ENCODE measurements at regions not wholly inside any gene's neighbourhood (a gene's known extent, or its start where the extent isn't known, plus 50 kb on each side); places are given as distances from the start of the nearest gene placed in this dataset.

DNA sequence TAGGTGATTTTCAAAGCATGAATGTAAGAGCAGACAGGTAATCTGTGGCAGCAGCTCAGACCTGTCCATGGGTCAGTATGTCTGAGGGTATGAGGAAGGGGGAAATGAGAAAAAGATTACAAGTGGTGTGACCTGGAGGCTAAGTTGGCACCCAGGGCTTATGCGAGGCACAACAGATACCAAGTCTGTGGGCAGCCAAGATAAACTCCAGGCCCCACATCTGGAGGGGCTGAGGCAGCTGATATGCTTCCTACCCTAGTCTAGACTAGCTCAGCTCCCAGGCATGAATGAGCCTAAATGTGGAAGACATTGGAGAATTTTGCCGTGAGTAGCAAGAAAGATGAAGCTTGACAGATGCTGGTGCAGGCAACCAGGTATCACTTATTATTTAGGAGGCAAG, 151.7 kb downstream of the PIK3R1 start:
- no peak for DNase-seq

DNA sequence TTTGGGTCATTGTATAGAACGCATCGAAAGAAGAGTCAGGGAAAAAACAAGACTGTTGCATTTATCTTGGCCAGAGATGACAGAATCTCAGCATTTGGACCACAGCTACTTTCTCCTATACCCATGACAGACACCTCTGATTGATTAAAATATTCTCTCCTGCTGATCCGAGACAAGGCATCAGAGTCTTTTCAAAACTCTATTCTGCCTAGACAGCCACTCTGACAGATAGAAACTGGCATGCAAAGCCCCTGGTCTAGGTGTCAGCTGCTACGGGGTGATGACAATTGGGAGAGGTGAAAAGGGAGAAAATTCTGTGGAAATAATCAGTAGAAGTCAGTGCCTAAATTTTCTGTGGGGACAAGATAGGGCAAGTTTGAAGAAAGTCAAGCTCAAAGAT, 152.2 kb downstream of the PIK3R1 start:
- TF ChIP-seq, protein P1, sequence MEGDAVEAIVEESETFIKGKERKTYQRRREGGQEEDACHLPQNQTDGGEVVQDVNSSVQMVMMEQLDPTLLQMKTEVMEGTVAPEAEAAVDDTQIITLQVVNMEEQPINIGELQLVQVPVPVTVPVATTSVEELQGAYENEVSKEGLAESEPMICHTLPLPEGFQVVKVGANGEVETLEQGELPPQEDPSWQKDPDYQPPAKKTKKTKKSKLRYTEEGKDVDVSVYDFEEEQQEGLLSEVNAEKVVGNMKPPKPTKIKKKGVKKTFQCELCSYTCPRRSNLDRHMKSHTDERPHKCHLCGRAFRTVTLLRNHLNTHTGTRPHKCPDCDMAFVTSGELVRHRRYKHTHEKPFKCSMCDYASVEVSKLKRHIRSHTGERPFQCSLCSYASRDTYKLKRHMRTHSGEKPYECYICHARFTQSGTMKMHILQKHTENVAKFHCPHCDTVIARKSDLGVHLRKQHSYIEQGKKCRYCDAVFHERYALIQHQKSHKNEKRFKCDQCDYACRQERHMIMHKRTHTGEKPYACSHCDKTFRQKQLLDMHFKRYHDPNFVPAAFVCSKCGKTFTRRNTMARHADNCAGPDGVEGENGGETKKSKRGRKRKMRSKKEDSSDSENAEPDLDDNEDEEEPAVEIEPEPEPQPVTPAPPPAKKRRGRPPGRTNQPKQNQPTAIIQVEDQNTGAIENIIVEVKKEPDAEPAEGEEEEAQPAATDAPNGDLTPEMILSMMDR (IDR thresholded peaks at IDR 0.05; ENCODE audit: borderline replicate concordance, extremely low read depth, insufficient read depth): no peak
- no peak overlapping the region for H3K27ac ChIP-seq (ENCODE audit: low read depth in 2 of 2, low read length in 2 of 2)
- H3K27me3 ChIP-seq (ENCODE audit: control insufficient read depth, insufficient read depth, low read length): no peaks in the 10 kb centered on the region
- FAIRE-seq (no peak), DNase-seq (no peak)
- intact Hi-C loops (cut with DNase I): no loop called here
- H3K4me3 ChIP-seq (ENCODE audit: low read length in 3 of 3): no peak overlapping the region
- H3K9me3 ChIP-seq (ENCODE audit: control insufficient read depth in 2 of 3, insufficient read depth in 1 of 3, low read length in 3 of 3): no peaks in the 10 kb centered on the region
- H3K36me3 ChIP-seq (ENCODE audit: control insufficient read depth in 2 of 3, insufficient read depth in 3 of 3, low read length in 3 of 3): no peaks in the 10 kb centered on the region
- no peak overlapping the region for H3K9ac ChIP-seq (ENCODE audit: low read length in 3 of 3)
- no peaks in the 10 kb centered on the region for H3K4me1 ChIP-seq (ENCODE audit: control insufficient read depth in 2 of 3, insufficient read depth in 2 of 3, low read depth in 1 of 3, low read length in 3 of 3)

More for the DNA sequence above, 151.7 kb downstream of the PIK3R1 start:
- Histone ChIP-seq H3K4me1 (ENCODE audit: control insufficient read depth in 2 of 3, insufficient read depth in 2 of 3, low read depth in 1 of 3, low read length in 3 of 3) (no peaks in the 10 kb centered on the region), H3K36me3 (ENCODE audit: control insufficient read depth in 2 of 3, insufficient read depth in 3 of 3, low read length in 3 of 3) (no peaks in the 10 kb centered on the region), H3K27ac (ENCODE audit: low read depth in 2 of 2, low read length in 2 of 2) (no peak overlapping the region), H3K4me3 (ENCODE audit: low read length in 3 of 3) (no peak overlapping the region), H3K9ac (ENCODE audit: low read length in 3 of 3) (no peak overlapping the region), H3K27me3 (ENCODE audit: control insufficient read depth, insufficient read depth, low read length) (no peaks in the 10 kb centered on the region), H3K9me3 (ENCODE audit: control insufficient read depth in 2 of 3, insufficient read depth in 1 of 3, low read length in 3 of 3) (no peaks in the 10 kb centered on the region)
- TF ChIP-seq, protein P1 (IDR thresholded peaks at IDR 0.05; ENCODE audit: borderline replicate concordance, extremely low read depth, insufficient read depth): no peak
- FAIRE-seq: no peak
- intact Hi-C loops (cut with DNase I): no loop called here

DNA sequence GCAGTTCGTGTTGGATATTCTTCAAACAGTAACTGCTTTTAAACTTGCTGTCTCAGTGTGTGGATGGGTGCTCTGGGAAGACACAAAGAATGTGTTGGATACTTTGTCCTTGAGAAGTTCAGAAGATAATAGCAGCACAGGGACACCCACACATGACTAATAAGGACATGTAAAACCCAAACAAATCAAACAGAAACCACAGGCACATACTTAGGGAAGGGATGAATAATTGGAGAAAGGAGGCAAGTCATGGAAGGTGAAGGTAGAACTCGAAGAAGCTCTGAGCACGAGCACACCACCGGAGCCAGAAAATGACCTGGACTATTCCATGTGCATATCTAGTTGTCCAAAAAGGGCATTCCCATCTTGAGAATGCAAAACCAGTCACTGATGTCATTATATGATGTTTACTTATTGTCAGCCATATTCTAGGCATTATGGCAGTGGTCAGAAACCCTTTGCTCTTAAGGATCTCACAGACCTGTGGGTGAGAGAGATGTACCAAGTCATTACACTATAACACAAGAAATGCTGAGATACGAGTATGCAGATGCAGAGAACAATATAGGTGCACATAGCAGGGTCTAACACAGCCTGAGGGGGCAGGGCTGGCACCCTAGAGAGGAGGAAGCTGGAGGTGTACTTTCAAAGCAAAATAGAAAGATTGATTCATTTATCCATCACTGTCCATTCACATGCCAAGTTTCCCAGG, 152.9 kb downstream of the PIK3R1 start:
- no peaks in the 10 kb centered on the region for H3K9me3 ChIP-seq (ENCODE audit: control insufficient read depth in 2 of 3, insufficient read depth in 1 of 3, low read length in 3 of 3)
- no peak overlapping the region for H3K4me3 ChIP-seq (ENCODE audit: low read length in 3 of 3)
- no peaks in the 10 kb centered on the region for H3K4me1 ChIP-seq (ENCODE audit: control insufficient read depth in 2 of 3, insufficient read depth in 2 of 3, low read depth in 1 of 3, low read length in 3 of 3)
- TF ChIP-seq, protein P1 (IDR thresholded peaks at IDR 0.05; ENCODE audit: borderline replicate concordance, extremely low read depth, insufficient read depth): no peak
- FAIRE-seq (no peak), DNase-seq (no peak)
- no peaks in the 10 kb centered on the region for H3K27me3 ChIP-seq (ENCODE audit: control insufficient read depth, insufficient read depth, low read length)
- H3K27ac ChIP-seq (ENCODE audit: low read depth in 2 of 2, low read length in 2 of 2): no peak overlapping the region
- intact Hi-C loops (cut with DNase I): no loop called here
- H3K36me3 ChIP-seq (ENCODE audit: control insufficient read depth in 2 of 3, insufficient read depth in 3 of 3, low read length in 3 of 3): no peaks in the 10 kb centered on the region
- H3K9ac ChIP-seq (ENCODE audit: low read length in 3 of 3): no peak overlapping the region

DNA sequence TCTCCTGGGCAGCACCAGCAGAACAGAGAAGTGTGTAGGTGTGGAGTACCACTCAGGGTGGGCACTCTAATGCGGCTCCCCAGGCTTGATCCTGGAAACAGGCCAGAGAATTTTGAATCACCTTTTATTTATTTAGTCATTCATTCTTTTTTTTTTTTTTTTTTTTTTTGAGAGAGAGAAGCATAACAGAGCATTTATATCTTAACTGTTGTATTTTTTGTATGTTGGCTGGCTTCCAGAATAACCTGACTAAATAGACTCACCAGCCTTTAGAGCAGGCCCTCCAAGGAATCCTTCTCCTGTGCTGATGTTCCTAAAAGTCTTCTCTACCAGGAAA, 153.4 kb downstream of the PIK3R1 start:
- Histone ChIP-seq H3K27me3 (ENCODE audit: control insufficient read depth, insufficient read depth, low read length) (no peaks in the 10 kb centered on the region), H3K4me1 (ENCODE audit: control insufficient read depth in 2 of 3, insufficient read depth in 2 of 3, low read depth in 1 of 3, low read length in 3 of 3) (no peaks in the 10 kb centered on the region), H3K36me3 (ENCODE audit: control insufficient read depth in 2 of 3, insufficient read depth in 3 of 3, low read length in 3 of 3) (no peaks in the 10 kb centered on the region), H3K4me3 (ENCODE audit: low read length in 3 of 3) (no peak overlapping the region), H3K27ac (ENCODE audit: low read depth in 2 of 2, low read length in 2 of 2) (no peak overlapping the region), H3K9ac (ENCODE audit: low read length in 3 of 3) (no peak overlapping the region), H3K9me3 (ENCODE audit: control insufficient read depth in 2 of 3, insufficient read depth in 1 of 3, low read length in 3 of 3) (no peaks in the 10 kb centered on the region)
- DNase-seq (no peak), FAIRE-seq (no peak)
- TF ChIP-seq, protein P1 (IDR thresholded peaks at IDR 0.05; ENCODE audit: borderline replicate concordance, extremely low read depth, insufficient read depth): no peak
- intact Hi-C loops (cut with DNase I): no loop called here

Data from kidney (tissue), 13 donors.